GM12891 (cell line): ENCODE measurements at regions not wholly inside any gene's neighbourhood (a gene's known extent, or its start where the extent isn't known, plus 50 kb on each side); places are given as distances from the start of the nearest gene placed in this dataset.

ENCODE experiments used
- POLR2A ChIP-seq: IDR thresholded peaks from 2 replicates; pipeline ENCODE4 v1.6.1; 2011; ENCODE audit warnings: low read depth, low read length, control low read depth
- SPI1 ChIP-seq: IDR thresholded peaks from 2 replicates; pipeline ENCODE4 v1.6.1; 2011; ENCODE audit warnings: low read depth, low read length, control low read depth

DNA sequence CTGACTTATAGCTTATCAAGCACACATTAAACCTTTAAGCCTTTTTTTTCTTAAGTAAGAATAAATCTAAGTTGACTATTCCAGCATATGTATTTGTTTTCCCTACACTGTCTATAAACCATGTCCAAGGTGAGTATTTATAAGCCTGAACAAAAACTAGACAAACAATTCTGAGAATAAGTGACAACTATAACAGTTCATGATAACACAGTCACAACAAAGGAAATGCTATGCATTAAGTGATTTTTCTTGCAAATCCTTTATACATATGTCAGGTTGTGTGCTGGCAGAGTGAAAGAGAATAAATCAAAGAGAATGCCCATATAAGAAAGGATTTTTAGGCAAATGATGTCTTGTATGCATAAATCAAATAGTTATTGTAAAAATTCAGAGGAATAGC lies 408.8 kb upstream of the KIF2A start:
- TF ChIP-seq POLR2A (no peak), SPI1 (no peak)
